ENCODE measurements at regions not wholly inside any gene's neighbourhood (a gene's known extent, or its start where the extent isn't known, plus 50 kb on each side); places are given as distances from the start of the nearest gene placed in this dataset.

DNA sequence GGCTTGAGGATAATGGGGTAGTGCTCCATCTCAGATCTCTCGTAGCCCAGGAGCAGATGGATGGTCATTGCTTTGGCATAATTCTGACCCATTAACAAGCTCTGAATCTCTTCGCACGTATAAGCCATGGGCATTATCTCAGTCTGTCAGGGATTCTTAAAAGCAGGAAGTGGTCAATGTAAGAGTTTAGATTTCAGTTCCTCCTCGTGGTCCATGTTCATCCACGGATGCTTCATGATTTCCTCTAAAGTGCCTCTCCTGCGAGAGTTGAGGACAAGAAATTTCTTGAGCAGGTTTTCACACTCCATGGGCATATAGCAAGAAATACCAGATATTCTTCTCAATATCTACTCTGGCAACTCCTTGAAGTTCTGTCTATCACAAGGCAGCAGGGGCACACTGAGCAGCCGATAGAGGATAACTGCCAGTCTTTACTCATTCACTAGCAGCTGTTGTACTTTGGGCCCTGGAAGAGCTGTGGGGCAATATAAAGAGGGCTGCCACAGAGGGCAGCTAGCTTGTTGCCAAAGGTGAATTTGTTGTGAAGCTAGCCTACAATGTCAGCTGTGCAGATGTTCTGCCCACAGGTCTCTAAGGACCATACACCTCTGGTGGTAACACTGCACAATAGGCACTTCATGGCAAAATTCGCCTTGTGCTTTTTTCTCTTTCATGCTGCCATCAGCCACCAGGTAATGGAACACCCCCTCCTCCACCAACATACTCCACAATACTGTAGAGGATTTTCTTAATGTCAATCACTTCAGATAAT lies 52.0 kb upstream of the WDR17 start:
- no peak for FAIRE-seq

DNA sequence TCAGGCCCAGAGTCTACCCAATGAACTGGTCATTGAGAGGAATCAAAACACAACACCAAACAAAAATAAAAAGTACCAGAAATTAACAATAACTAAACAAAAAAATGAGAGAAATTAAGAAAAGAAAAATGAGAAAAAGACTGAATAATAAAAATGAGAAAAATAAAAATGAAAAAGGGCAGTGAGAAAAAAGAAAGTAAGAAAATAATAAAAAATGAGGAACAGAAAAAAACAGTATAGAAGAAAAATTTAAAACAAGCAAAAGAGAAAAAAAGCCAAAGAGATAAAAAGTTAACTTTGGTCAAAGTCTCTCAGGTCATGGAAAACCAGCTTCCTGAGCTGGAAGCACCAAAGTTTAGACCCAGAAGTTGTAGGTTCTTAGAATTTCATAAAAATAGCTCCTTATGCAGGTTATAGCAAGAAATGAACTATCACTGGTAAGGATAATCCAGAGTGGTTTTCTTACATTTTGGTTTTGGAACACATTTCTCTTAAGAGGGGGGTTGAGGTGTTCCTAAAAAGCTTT lies 51.0 kb upstream of the WDR17 start:
- peak; percentile 46 for FAIRE-seq
